ENCODE measurements at regions not wholly inside any gene's neighbourhood (a gene's known extent, or its start where the extent isn't known, plus 50 kb on each side); places are given as distances from the start of the nearest gene placed in this dataset.

GRCh38 chr7:131087756-131088658, 239.7 kb upstream of the MKLN1 start:
- TF ChIP-seq, protein P1, sequence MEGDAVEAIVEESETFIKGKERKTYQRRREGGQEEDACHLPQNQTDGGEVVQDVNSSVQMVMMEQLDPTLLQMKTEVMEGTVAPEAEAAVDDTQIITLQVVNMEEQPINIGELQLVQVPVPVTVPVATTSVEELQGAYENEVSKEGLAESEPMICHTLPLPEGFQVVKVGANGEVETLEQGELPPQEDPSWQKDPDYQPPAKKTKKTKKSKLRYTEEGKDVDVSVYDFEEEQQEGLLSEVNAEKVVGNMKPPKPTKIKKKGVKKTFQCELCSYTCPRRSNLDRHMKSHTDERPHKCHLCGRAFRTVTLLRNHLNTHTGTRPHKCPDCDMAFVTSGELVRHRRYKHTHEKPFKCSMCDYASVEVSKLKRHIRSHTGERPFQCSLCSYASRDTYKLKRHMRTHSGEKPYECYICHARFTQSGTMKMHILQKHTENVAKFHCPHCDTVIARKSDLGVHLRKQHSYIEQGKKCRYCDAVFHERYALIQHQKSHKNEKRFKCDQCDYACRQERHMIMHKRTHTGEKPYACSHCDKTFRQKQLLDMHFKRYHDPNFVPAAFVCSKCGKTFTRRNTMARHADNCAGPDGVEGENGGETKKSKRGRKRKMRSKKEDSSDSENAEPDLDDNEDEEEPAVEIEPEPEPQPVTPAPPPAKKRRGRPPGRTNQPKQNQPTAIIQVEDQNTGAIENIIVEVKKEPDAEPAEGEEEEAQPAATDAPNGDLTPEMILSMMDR (IDR thresholded peaks at IDR 0.05): no peak

DNA sequence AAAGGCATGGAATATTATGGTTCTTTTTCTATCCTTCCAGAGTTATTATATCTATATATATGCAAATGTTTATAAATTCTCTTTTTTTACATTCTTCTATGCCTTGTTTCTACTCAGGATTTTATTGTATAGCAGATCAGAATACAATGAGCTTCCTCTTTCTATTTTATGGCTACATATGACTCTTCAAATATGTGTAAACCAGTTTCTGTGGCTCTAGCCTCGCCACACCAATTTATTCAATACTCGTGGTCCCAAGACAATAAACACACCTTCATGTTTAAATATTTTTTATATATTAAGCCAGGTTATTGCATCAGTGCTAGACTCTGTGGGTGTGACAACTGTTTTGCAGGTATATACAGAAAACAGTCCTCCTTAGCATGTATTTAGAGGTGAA, 237.5 kb upstream of the MKLN1 start:
- TF ChIP-seq, protein P1 (IDR thresholded peaks at IDR 0.05): no peak

- TF ChIP-seq, protein P1 (IDR thresholded peaks at IDR 0.05): no peak
Observed at GRCh38 chr7:131090886-131091692, 236.6 kb upstream of the MKLN1 start.

- TF ChIP-seq, protein P1 (IDR thresholded peaks at IDR 0.05): no peak
Observed at GRCh38 chr7:131094685-131095084, 233.0 kb upstream of the MKLN1 start.

- TF ChIP-seq, protein P1 (IDR thresholded peaks at IDR 0.05): no peak
Observed at GRCh38 chr7:131095346-131095745, 232.3 kb upstream of the MKLN1 start.

DNA sequence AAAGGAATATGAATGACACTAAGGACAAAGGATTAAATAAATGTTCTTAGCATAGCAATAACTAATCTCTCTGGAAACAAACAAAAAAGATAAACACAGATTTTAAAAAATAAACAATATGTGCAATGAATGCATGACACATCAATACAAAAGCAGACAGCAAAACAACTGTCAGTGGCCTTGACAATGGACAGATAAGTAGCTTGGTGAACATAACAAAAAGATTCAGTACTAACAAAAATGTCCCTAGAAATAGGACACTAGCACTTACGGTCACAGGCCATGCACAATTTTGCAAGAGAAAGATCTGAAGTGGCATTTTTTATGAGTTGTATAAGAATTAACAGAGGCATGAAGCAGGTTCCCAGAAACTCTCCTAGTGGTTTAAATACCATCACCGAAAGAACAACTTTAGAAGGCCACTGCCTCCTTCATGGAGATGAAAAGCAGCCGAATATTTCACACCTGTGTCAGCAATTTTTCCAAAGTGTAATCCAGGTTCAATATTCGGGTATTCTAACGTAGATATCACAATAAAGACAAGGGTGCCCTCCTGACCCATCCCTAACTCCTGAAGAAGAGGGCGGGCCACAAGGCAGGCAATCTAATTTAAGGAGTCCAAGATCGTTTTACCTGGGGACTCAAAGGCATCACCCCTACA, 231.3 kb upstream of the MKLN1 start:
- TF ChIP-seq, protein P1 (IDR thresholded peaks at IDR 0.05): no peak

DNA sequence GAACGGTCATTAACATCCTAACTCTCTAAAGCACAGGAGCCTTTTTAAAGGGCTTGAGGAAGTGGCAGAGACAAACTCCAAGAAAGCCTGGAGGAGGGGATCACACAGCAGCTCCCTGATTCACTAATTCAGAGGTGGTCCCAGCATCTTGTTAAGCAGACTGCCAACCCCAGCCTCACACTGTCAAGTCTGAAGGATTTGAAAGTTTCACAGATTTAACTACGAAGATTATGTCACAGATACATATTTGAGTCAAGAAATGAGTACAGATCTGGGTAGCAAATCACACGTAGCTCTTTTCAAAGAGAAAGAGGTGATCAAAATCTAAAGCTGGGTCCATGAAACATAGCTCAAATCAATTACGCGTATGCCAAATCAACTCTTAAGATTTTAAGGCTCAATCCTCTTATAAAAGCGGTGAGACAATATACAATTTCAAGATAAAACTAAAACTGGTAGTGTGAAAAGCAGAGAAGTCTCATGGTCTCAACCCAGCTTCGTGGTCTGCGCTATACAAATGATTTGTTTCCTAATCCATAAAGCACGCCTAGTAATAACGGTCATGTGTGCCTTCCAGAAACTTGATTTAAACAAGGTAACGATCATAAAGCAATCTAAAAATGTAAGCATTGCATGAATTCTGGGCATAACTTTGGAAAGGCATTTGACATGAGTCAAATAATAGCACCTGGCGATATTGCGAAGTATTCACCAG, 229.9 kb upstream of the MKLN1 start:
- TF ChIP-seq, protein P1 (IDR thresholded peaks at IDR 0.05): no peak

Measured in LNCAP (cell line).